HG03045 (cell line): ENCODE measurements at regions not wholly inside any gene's neighbourhood (a gene's known extent, or its start where the extent isn't known, plus 50 kb on each side); places are given as distances from the start of the nearest gene placed in this dataset.

Experiments used
- ATAC-seq: cut with Tn5 transposase; IDR thresholded peaks from one replicate; pipeline ENCODE4 v1.9.1; 2021; ENCODE audit warnings: mild to moderate bottlenecking, moderate library complexity; ENCODE audit not compliant: unreplicated experiment

GRCh38 chr1:182200025-182200812, 138.7 kb upstream of the ZNF648 start:
- no peak for ATAC-seq

GRCh38 chr1:182198006-182198605, 136.6 kb upstream of the ZNF648 start:
- ATAC-seq, result no peak

GRCh38 chr1:182196897-182197870, 135.7 kb upstream of the ZNF648 start:
- ATAC-seq, result no peak

GRCh38 chr1:182195733-182196132, 134.2 kb upstream of the ZNF648 start:
- ATAC-seq, result no peak

- no peak for ATAC-seq
These were observed 132.5 kb upstream of the ZNF648 start for GRCh38 chr1:182193908-182194550.

- no peak for ATAC-seq
These were observed 131.5 kb upstream of the ZNF648 start for GRCh38 chr1:182192966-182193365.

- ATAC-seq, result no peak
These were observed 130.7 kb upstream of the ZNF648 start for GRCh38 chr1:182192215-182192614.

- no peak for ATAC-seq
These were observed 130.0 kb upstream of the ZNF648 start for GRCh38 chr1:182191381-182192115.

GRCh38 chr1:182189535-182190066, 128.1 kb upstream of the ZNF648 start:
- ATAC-seq, result no peak

- no peak for ATAC-seq
These were observed 125.2 kb upstream of the ZNF648 start for GRCh38 chr1:182186757-182187146.

GRCh38 chr1:182185842-182186756, 124.6 kb upstream of the ZNF648 start:
- no peak for ATAC-seq

GRCh38 chr1:182185136-182185535, 123.6 kb upstream of the ZNF648 start:
- ATAC-seq, result no peak

- no peak for ATAC-seq
These were observed 122.1 kb upstream of the ZNF648 start for GRCh38 chr1:182183606-182184005.

GRCh38 chr1:182182311-182182710, 120.8 kb upstream of the ZNF648 start:
- ATAC-seq, result no peak

- ATAC-seq, result no peak
These were observed 119.7 kb upstream of the ZNF648 start for GRCh38 chr1:182181167-182181572.

- ATAC-seq, result no peak
These were observed 113.9 kb upstream of the ZNF648 start for GRCh38 chr1:182175361-182175931.

- ATAC-seq, result no peak
These were observed 113.0 kb upstream of the ZNF648 start for GRCh38 chr1:182174513-182174855.

- no peak for ATAC-seq
These were observed 112.4 kb upstream of the ZNF648 start for GRCh38 chr1:182173808-182174512.
